Rectal smooth muscle tissue (tissue), 1 donor: ENCODE measurements at regions not wholly inside any gene's neighbourhood (a gene's known extent, or its start where the extent isn't known, plus 50 kb on each side); places are given as distances from the start of the nearest gene placed in this dataset.
"Not testable (repeated sequence)": the region's sequence is repeated elsewhere in the genome, so short reads cannot be mapped to it uniquely, and the experiment has no call there.

Experiments used
- H3K27ac ChIP-seq: one replicate; pipeline ENCODE4 v1.7.0; 2013; ENCODE audit warnings: low read depth, low read length, inconsistent platforms
- H3K27me3 ChIP-seq: one replicate; pipeline ENCODE4 v1.7.0; 2013; ENCODE audit warnings: low read length; ENCODE audit not compliant: control insufficient read depth, insufficient read depth
- H3K36me3 ChIP-seq: one replicate; pipeline ENCODE4 v1.7.0; 2013; ENCODE audit warnings: low read length; ENCODE audit not compliant: control insufficient read depth, insufficient read depth
- H3K4me1 ChIP-seq: one replicate; pipeline ENCODE4 v1.7.0; 2013; ENCODE audit warnings: low read length; ENCODE audit not compliant: control insufficient read depth, insufficient read depth
- H3K4me3 ChIP-seq: one replicate; pipeline ENCODE4 v1.7.0; 2013; ENCODE audit warnings: low read length
- H3K9ac ChIP-seq: one replicate; pipeline ENCODE4 v1.7.0; 2013; ENCODE audit warnings: low read length

GRCh38 chr3:139173372-139174108 is 128.8 kb upstream of the PRR23C start:
- H3K4me1 ChIP-seq: no peaks in the 10 kb centered on the region
- H3K27me3 ChIP-seq: no peaks in the 10 kb centered on the region
- peak overlapping the region; percentile 24 for H3K4me3 ChIP-seq
- H3K36me3 ChIP-seq: no peaks in the 10 kb centered on the region
- no peak overlapping the region for H3K27ac ChIP-seq
- no peak overlapping the region for H3K9ac ChIP-seq

- H3K4me3 ChIP-seq: no peak overlapping the region
- H3K4me1 ChIP-seq: no peaks in the 10 kb centered on the region
- no peaks in the 10 kb centered on the region for H3K27me3 ChIP-seq
- no peaks in the 10 kb centered on the region for H3K36me3 ChIP-seq
- no peak overlapping the region for H3K27ac ChIP-seq
- no peak overlapping the region for H3K9ac ChIP-seq
Observed at GRCh38 chr3:139180489-139180888, 135.8 kb upstream of the PRR23C start.

- no peaks in the 10 kb centered on the region for H3K27me3 ChIP-seq
- H3K4me3 ChIP-seq: no peak overlapping the region
- H3K27ac ChIP-seq: no peak overlapping the region
- no peaks in the 10 kb centered on the region for H3K36me3 ChIP-seq
- no peaks in the 10 kb centered on the region for H3K4me1 ChIP-seq
- H3K9ac ChIP-seq: no peak overlapping the region
Observed at GRCh38 chr3:139182143-139182542, 137.5 kb upstream of the PRR23C start.

DNA sequence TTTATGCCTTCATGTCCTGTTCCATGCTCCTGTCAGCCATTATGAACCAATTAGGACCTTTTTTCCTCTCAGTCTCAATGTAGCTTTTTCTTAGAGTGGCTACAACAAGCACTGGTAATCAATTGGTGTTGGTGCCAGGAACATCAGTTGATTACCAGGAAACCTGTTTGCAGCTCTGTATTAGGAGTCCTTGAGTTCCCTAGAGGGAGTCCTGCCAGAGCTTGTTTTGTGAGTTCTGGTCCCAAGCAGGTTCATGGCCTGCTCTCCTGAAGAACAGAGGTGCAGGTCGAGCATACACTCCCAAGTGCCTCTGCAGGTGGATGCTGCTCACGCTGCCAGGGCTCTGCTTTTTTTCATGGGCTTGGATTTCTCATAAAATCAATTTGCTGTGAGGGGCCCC is 137.9 kb upstream of the PRR23C start:
- no peaks in the 10 kb centered on the region for H3K27me3 ChIP-seq

DNA sequence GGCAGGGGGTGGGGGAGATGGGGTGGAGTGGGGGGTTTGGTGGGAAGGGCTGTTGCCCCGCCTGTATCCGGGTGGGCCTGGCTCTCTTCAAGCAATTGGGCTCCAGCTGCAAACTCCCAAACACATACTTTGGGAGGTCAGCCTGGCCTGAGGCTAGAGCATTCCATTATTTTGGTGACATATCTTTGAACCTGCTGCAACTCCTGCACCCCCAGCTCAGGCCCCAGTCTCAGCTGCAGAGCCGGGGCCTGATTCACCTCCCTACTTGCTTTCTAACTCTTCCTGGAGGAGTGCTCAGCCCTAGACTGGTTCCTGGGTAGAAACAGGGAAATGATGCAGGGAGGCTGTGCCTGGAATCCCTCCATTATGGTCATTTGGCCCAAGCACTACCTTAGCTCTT is 140.8 kb upstream of the PRR23C start:
- H3K4me1 ChIP-seq: no peaks in the 10 kb centered on the region
- H3K36me3 ChIP-seq: no peaks in the 10 kb centered on the region
- H3K27ac ChIP-seq: no peak overlapping the region
- H3K27me3 ChIP-seq: no peaks in the 10 kb centered on the region
- H3K9ac ChIP-seq: no peak overlapping the region
- H3K4me3 ChIP-seq: no peak overlapping the region

More for the DNA sequence above, 137.9 kb upstream of the PRR23C start:
- Histone ChIP-seq H3K4me3 (no peak overlapping the region), H3K4me1 (no peaks in the 10 kb centered on the region), H3K9ac (no peak overlapping the region), H3K27ac (no peak overlapping the region), H3K36me3 (no peaks in the 10 kb centered on the region)

DNA sequence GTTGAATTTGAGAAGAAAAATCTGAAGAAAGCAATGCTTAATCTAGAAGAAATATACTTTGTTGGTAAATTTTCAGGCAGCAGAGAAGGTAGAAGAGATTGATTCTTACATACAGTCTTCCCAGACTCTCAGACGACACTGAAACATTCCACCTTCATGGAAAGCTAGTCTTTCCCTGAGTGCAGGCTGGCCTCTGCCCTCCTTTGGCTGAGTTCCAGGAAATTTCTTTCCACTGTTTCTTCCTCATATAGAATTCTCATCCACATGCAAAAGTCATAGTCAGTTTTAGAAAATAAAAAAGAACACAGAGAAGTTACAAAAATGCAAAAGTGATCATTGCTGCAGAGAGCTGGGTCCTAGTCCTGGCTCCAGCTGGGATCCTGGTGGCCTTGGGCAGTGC is 142.5 kb upstream of the PRR23C start:
- Histone ChIP-seq H3K36me3 (no peaks in the 10 kb centered on the region), H3K9ac (no peak overlapping the region), H3K27ac (no peak overlapping the region), H3K4me3 (no peak overlapping the region), H3K4me1 (no peaks in the 10 kb centered on the region), H3K27me3 (no peaks in the 10 kb centered on the region)

- H3K4me1 ChIP-seq: no peaks in the 10 kb centered on the region
- H3K4me3 ChIP-seq: no peak overlapping the region
- H3K27ac ChIP-seq: no peak overlapping the region
- no peaks in the 10 kb centered on the region for H3K27me3 ChIP-seq
- H3K36me3 ChIP-seq: no peaks in the 10 kb centered on the region
- no peak overlapping the region for H3K9ac ChIP-seq
Observed at GRCh38 chr3:139187648-139188047, 143.0 kb upstream of the PRR23C start.

DNA sequence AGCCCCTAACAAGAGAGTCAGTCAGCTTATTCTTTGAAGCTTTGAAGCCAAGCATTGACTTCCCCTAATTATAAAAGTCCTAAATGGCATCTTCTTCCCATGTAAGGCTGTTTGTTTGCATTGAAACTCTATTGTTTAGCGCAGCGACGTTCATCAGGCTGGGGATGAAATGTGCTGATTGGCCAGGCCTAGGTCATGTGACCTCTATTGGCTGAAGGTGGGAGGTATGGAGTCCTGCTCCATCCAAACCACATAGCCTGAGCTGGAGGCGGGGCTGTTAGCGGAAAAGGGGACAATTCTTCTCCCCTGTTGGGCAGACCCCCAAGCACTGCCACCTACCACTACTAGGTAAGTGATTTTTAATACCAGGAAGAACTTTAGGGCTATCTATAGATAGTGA is 145.3 kb upstream of the PRR23C start:
- H3K4me3 ChIP-seq: no peak overlapping the region
- H3K36me3 ChIP-seq: no peaks in the 10 kb centered on the region
- H3K27ac ChIP-seq: no peak overlapping the region
- H3K9ac ChIP-seq: no peak overlapping the region
- no peaks in the 10 kb centered on the region for H3K27me3 ChIP-seq
- no peaks in the 10 kb centered on the region for H3K4me1 ChIP-seq

GRCh38 chr3:139194421-139194820 is 149.4 kb upstream of the MRPS22 start:
- not testable (repeated sequence) for H3K9ac ChIP-seq, H3K27me3 ChIP-seq, H3K4me1 ChIP-seq, H3K4me3 ChIP-seq, H3K36me3 ChIP-seq, H3K27ac ChIP-seq

GRCh38 chr3:139196146-139196545 is 147.7 kb upstream of the MRPS22 start:
- H3K36me3 ChIP-seq, H3K9ac ChIP-seq: not testable (repeated sequence)

GRCh38 chr3:139197251-139197650 is 146.6 kb upstream of the MRPS22 start:
- H3K9ac ChIP-seq: no peak overlapping the region
- no peaks in the 10 kb centered on the region for H3K4me1 ChIP-seq
- no peaks in the 10 kb centered on the region for H3K36me3 ChIP-seq
- no peaks in the 10 kb centered on the region for H3K27me3 ChIP-seq
- no peak overlapping the region for H3K4me3 ChIP-seq
- H3K27ac ChIP-seq: no peak overlapping the region

More at GRCh38 chr3:139196146-139196545, 147.7 kb upstream of the MRPS22 start:
- H3K4me1 ChIP-seq, H3K27ac ChIP-seq, H3K27me3 ChIP-seq, H3K4me3 ChIP-seq: not testable (repeated sequence)

DNA sequence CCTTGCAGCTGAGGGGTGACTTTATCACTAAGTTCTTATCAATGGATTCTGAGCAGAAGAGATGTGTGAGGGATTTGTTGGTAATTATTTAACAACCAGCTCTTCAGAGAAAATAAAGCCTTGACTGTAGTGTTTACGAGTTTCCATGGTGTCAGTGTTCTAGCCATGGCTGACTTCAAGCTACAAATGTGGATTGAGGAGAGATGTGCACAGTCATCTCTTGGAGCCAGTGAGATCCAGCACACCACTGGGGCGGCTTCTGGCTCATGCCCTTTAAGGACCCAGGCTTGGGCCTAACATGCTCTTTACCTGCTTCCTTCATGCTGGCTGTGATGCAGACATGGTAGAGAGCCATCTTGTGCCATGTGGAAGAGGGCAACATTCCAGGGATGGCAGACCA is 145.6 kb upstream of the MRPS22 start:
- Histone ChIP-seq H3K4me1 (no peaks in the 10 kb centered on the region), H3K27ac (no peak overlapping the region), H3K36me3 (no peaks in the 10 kb centered on the region), H3K4me3 (no peak overlapping the region), H3K27me3 (no peaks in the 10 kb centered on the region), H3K9ac (no peak overlapping the region)

GRCh38 chr3:139198929-139199328 is 144.9 kb upstream of the MRPS22 start:
- no peak overlapping the region for H3K27ac ChIP-seq
- no peak overlapping the region for H3K4me3 ChIP-seq
- H3K27me3 ChIP-seq: no peaks in the 10 kb centered on the region
- H3K36me3 ChIP-seq: no peaks in the 10 kb centered on the region
- H3K4me1 ChIP-seq: no peaks in the 10 kb centered on the region
- no peak overlapping the region for H3K9ac ChIP-seq
